GDM1 (cell line): ENCODE measurements at regions not wholly inside any gene's neighbourhood (a gene's known extent, or its start where the extent isn't known, plus 50 kb on each side); places are given as distances from the start of the nearest gene placed in this dataset.
"Not testable (repeated sequence)": the region's sequence is repeated elsewhere in the genome, so short reads cannot be mapped to it uniquely, and the experiment has no call there.

Source experiments
- DNase-seq: peaks from one replicate; lab custom pipeline; 2025; lab: John Stamatoyannopoulos, UW

GRCh38 chr14:39666386-39666785, 234.2 kb upstream of the FBXO33 start:
- DNase-seq: no peak

GRCh38 chr14:39665075-39665475, 232.8 kb upstream of the FBXO33 start:
- no peak for DNase-seq

- no peak for DNase-seq
Measured at GRCh38 chr14:39664646-39665045, 232.4 kb upstream of the FBXO33 start.

- DNase-seq: no peak
Measured at GRCh38 chr14:39641224-39641623, 209.0 kb upstream of the FBXO33 start.

GRCh38 chr14:39639009-39639408, 206.8 kb upstream of the FBXO33 start:
- DNase-seq: not testable (repeated sequence)

- no peak for DNase-seq
Measured at GRCh38 chr14:39628087-39628486, 195.9 kb upstream of the FBXO33 start.

- no peak for DNase-seq
Measured at GRCh38 chr14:39626589-39627576, 194.7 kb upstream of the FBXO33 start.

GRCh38 chr14:39621678-39622077, 189.4 kb upstream of the FBXO33 start:
- no peak for DNase-seq

- no peak for DNase-seq
Measured at GRCh38 chr14:39621223-39621622, 189.0 kb upstream of the FBXO33 start.

- no peak for DNase-seq
Measured at GRCh38 chr14:39617537-39617936, 185.3 kb upstream of the FBXO33 start.

- DNase-seq: no peak
Measured at GRCh38 chr14:39615352-39615751, 183.1 kb upstream of the FBXO33 start.

- no peak for DNase-seq
Measured at GRCh38 chr14:39614297-39614923, 182.2 kb upstream of the FBXO33 start.

GRCh38 chr14:39609119-39609518, 176.9 kb upstream of the FBXO33 start:
- no peak for DNase-seq

GRCh38 chr14:39607978-39608377, 175.7 kb upstream of the FBXO33 start:
- DNase-seq: no peak

- DNase-seq: no peak
Measured at GRCh38 chr14:39603942-39604341, 171.7 kb upstream of the FBXO33 start.

- no peak for DNase-seq
Measured at GRCh38 chr14:39593377-39593776, 161.1 kb upstream of the FBXO33 start.

- no peak for DNase-seq
Measured at GRCh38 chr14:39592116-39592789, 160.0 kb upstream of the FBXO33 start.

- DNase-seq: not testable (repeated sequence)
Measured at GRCh38 chr14:39589882-39590281, 157.6 kb upstream of the FBXO33 start.

- no peak for DNase-seq
Measured at GRCh38 chr14:39582028-39582654, 149.9 kb upstream of the FBXO33 start.

- no peak for DNase-seq
Measured at GRCh38 chr14:39581474-39581873, 149.2 kb upstream of the FBXO33 start.

GRCh38 chr14:39580696-39581095, 148.5 kb upstream of the FBXO33 start:
- no peak for DNase-seq

- DNase-seq: no peak
Measured at GRCh38 chr14:39576736-39577135, 144.5 kb upstream of the FBXO33 start.
